B cell (primary cell): ENCODE measurements at regions not wholly inside any gene's neighbourhood (a gene's known extent, or its start where the extent isn't known, plus 50 kb on each side); places are given as distances from the start of the nearest gene placed in this dataset.

Experiments used
- ATAC-seq: fragments of 200-7000 bp; cut with Tn5 transposase; one replicate; pipeline ENCODE4 v1.10.0; 2021; ENCODE audit warnings: low read depth, mild to moderate bottlenecking, moderate number of reproducible peaks, moderate library complexity
- CTCF ChIA-PET: fragments of 350-600 bp; sonication (Branson Sonifier 250); formaldehyde crosslinking; loops from one replicate; lab custom pipeline; 2021; ENCODE audit warnings: antibody characterized with exemption, inconsistent platforms; lab: Charles Lee
- POLR2A ChIA-PET: fragments of 350-600 bp; sonication (Branson Sonifier 250); formaldehyde crosslinking; loops from one replicate; lab custom pipeline; 2021; ENCODE audit warnings: antibody characterized with exemption; lab: Charles Lee
- DNase-seq: peaks from one replicate; pipeline ENCODE4 v3.0.0; 2013
- H2AFZ ChIP-seq: 2 replicates; pipeline ENCODE4 v1.6.1; 2012; ENCODE audit warnings: mild to moderate bottlenecking, low read depth, low read length; ENCODE audit not compliant: insufficient read depth, poor library complexity, severe bottlenecking
- H3K27ac ChIP-seq, 2 donors: 1 replicate in 1 of 2; 2 replicates in 1 of 2; pipeline ENCODE4 v1.5.1; 2012 to 2013; ENCODE audit warnings: low read length in 2 of 2, mild to moderate bottlenecking in 2 of 2, moderate library complexity in 1 of 2
- H3K27me3 ChIP-seq, 4 experiments: fragments of 200-600 bp in 1 of 4; sonication (generic) in 1 of 4; replicated peaks in 1 of 4; 1 replicate in 2 of 4; 2 replicates in 2 of 4; pipeline versions ENCODE4 v1.6.1 to v1.7.0; 2013 to 2016; ENCODE audit warnings: low read length in 3 of 4, mild to moderate bottlenecking in 2 of 4, mixed read lengths in 1 of 4, moderate library complexity in 1 of 4; ENCODE audit not compliant: insufficient read depth in 4 of 4, control insufficient read depth in 3 of 4; ENCODE audit errors: control extremely low read depth in 1 of 4
- H3K36me3 ChIP-seq, 2 experiments: replicated peaks in 1 of 2; 1 replicate in 1 of 2; 2 replicates in 1 of 2; pipeline versions ENCODE4 v1.6.1 to v1.7.1; 2013; ENCODE audit warnings: low read length in 1 of 2; ENCODE audit not compliant: insufficient read depth in 2 of 2, control insufficient read depth in 1 of 2; ENCODE audit errors: control extremely low read depth in 1 of 2, extremely low read depth in 1 of 2
- H3K4me1 ChIP-seq, 2 donors: fragments of 200-600 bp in 1 of 2; sonication (generic) in 1 of 2; 1 replicate in 1 of 2; 2 replicates in 1 of 2; pipeline versions ENCODE4 v1.5.1 to v1.6.1; 2013 to 2017; ENCODE audit warnings: low read length in 2 of 2; ENCODE audit not compliant: control insufficient read depth in 2 of 2, insufficient read depth in 2 of 2
- H3K4me2 ChIP-seq: replicated peaks from 2 replicates; pipeline ENCODE3; 2012; ENCODE audit warnings: mild to moderate bottlenecking, low read depth, low read length; ENCODE audit not compliant: poor library complexity, severe bottlenecking
- H3K4me3 ChIP-seq, 5 experiments: fragments of 200-600 bp in 1 of 5; sonication (generic) in 1 of 5; 1 replicate in 3 of 5; 2 replicates in 2 of 5; pipeline versions ENCODE4 v1.5.1 to v1.7.0; 2011 to 2016; ENCODE audit warnings: low read length in 4 of 5, mild to moderate bottlenecking in 4 of 5, low read depth in 2 of 5, control low read depth in 1 of 5, moderate library complexity in 1 of 5; ENCODE audit not compliant: insufficient read depth in 1 of 5; ENCODE audit errors: control extremely low read depth in 1 of 5, extremely low read depth in 1 of 5
- H3K79me2 ChIP-seq: fragments of 200-600 bp; sonication (generic); one replicate; pipeline ENCODE4 v1.6.0; 2016; ENCODE audit warnings: low read length; ENCODE audit not compliant: control insufficient read depth, insufficient read depth
- H3K9ac ChIP-seq: fragments of 200-600 bp; sonication (generic); 2 replicates; pipeline ENCODE4 v1.6.1; 2017; ENCODE audit warnings: mild to moderate bottlenecking, low read length, moderate library complexity
- H3K9me3 ChIP-seq, 3 donors: one replicate each; pipeline versions ENCODE4 v1.6.1 to v1.7.1; 2013; ENCODE audit warnings: low read length in 2 of 3; ENCODE audit not compliant: control insufficient read depth in 2 of 3, insufficient read depth in 1 of 3; ENCODE audit errors: control extremely low read depth in 1 of 3
- H4K20me1 ChIP-seq: 2 replicates; pipeline ENCODE4 v1.6.0; 2012; ENCODE audit warnings: mild to moderate bottlenecking, low read length; ENCODE audit not compliant: insufficient read depth, control insufficient read depth, poor library complexity, severe bottlenecking
- H3K27ac Mint-ChIP-seq: one replicate; pipeline ENCODE4 v1.8.0; 2021; ENCODE audit warnings: mixed read lengths
- H3K27me3 Mint-ChIP-seq: one replicate; pipeline ENCODE4 v1.8.0; 2021; ENCODE audit warnings: mixed read lengths
- H3K4me1 Mint-ChIP-seq: one replicate; pipeline ENCODE4 v1.8.0; 2021; ENCODE audit warnings: mixed read lengths
- H3K4me3 Mint-ChIP-seq: one replicate; pipeline ENCODE4 v1.8.0; 2021; ENCODE audit warnings: mixed read lengths
- H3K9me3 Mint-ChIP-seq: one replicate; pipeline ENCODE4 v1.8.0; 2022; ENCODE audit warnings: mixed read lengths; ENCODE audit not compliant: insufficient read depth
- CTCF ChIP-seq: fragments of 200-600 bp; IDR thresholded peaks from one replicate; pipeline ENCODE4 v1.8.0; 2022; ENCODE audit warnings: antibody characterized with exemption, mild to moderate bottlenecking
- EZH2 ChIP-seq: IDR thresholded peaks from 2 replicates; pipeline ENCODE4 v1.6.1; 2012; ENCODE audit warnings: borderline replicate concordance, low read depth, mild to moderate bottlenecking, moderate library complexity, low read length; ENCODE audit not compliant: insufficient read depth, poor library complexity, severe bottlenecking
- WGBS: methylation state at CpG from one replicate; pipeline ENCODE4 v1.1.5; 2013; ENCODE audit warnings: missing lambda C conversion rate; ENCODE audit not compliant: insufficient coverage; 5-methylcytosine and 5-hydroxymethylcytosine counted together
- intact Hi-C: fragments of 100-400 bp; cut with micrococcal nuclease; formaldehyde crosslinking; loops from one replicate; pipeline ENCODE4 v1.10.0; 2022

- Histone ChIP-seq H3K4me3 (no peak overlapping the region), H3K79me2 (no peaks in the 10 kb centered on the region), H4K20me1 (no peaks in the 10 kb centered on the region), H3K27ac (no peak overlapping the region), H3K27me3 (no peaks in the 10 kb centered on the region), H3K36me3 (no peaks in the 10 kb centered on the region), H3K4me1 (no peaks in the 10 kb centered on the region), H3K9me3 (peaks cover 0 to 5% (median 0%) of the 10 kb centered on the region in 3 donors), H3K9ac (no peak overlapping the region), H3K4me2 (no peak overlapping the region), H2AFZ (no peak overlapping the region)
- DNase-seq (no peak), ATAC-seq (no peak)
- Mint-ChIP-seq H3K27me3 (no peaks in the 10 kb centered on the region), H3K4me3 (no peak overlapping the region), H3K9me3 (peaks cover 4% of the 10 kb centered on the region), H3K27ac (no peak overlapping the region), H3K4me1 (no peaks in the 10 kb centered on the region)
- ChIA-PET POLR2A (no interaction called here), CTCF (no interaction called here)
- TF ChIP-seq EZH2: no peak
- TF ChIP-seq CTCF: no peak
- 57% methylated on average over 10 of the region's 11 CpGs for WGBS
- intact Hi-C loops: no loop called here
Observed at GRCh38 chr6:19719691-19720128, 117.5 kb upstream of the ID4 start.

- Histone ChIP-seq H3K4me3 (no peak overlapping the region), H3K27ac (no peak overlapping the region), H3K36me3 (no peaks in the 10 kb centered on the region), H3K79me2 (no peaks in the 10 kb centered on the region), H2AFZ (no peak overlapping the region), H3K27me3 (no peaks in the 10 kb centered on the region), H3K4me1 (no peaks in the 10 kb centered on the region), H4K20me1 (no peaks in the 10 kb centered on the region), H3K9me3 (peaks cover 0 to 8% (median 0%) of the 10 kb centered on the region in 3 donors), H3K9ac (no peak overlapping the region), H3K4me2 (no peak overlapping the region)
- CTCF ChIA-PET: no interaction called here
- Mint-ChIP-seq H3K4me3 (no peak overlapping the region), H3K27ac (no peak overlapping the region), H3K9me3 (peaks cover 6% of the 10 kb centered on the region), H3K4me1 (no peaks in the 10 kb centered on the region), H3K27me3 (no peaks in the 10 kb centered on the region)
- no peak for DNase-seq
- intact Hi-C loops: no loop called here
- ATAC-seq: no peak
- POLR2A ChIA-PET: no interaction called here
- WGBS: 86% methylated on average over 6 of the region's 11 CpGs
- TF ChIP-seq CTCF (no peak), EZH2 (no peak)
Observed at GRCh38 chr6:19721766-19722377, 115.3 kb upstream of the ID4 start.
